Endodermal cell (in vitro differentiated cells): ENCODE measurements at regions not wholly inside any gene's neighbourhood (a gene's known extent, or its start where the extent isn't known, plus 50 kb on each side); places are given as distances from the start of the nearest gene placed in this dataset.
A peak's percentile ranks its signal among the peaks of the same experiment; 100 is the strongest.

ENCODE experiments used
- DNase-seq: peaks from one replicate; pipeline ENCODE4 v3.0.0-alpha.2; 2017
- H3K27ac ChIP-seq: 2 replicates; pipeline ENCODE4 v1.5.1; 2013; ENCODE audit warnings: mild to moderate bottlenecking, low read depth, low read length, moderate library complexity
- H3K27me3 ChIP-seq: 2 replicates; pipeline ENCODE4 v1.6.1; 2013; ENCODE audit warnings: mild to moderate bottlenecking, low read length, moderate library complexity; ENCODE audit not compliant: insufficient read depth, control insufficient read depth, poor library complexity, severe bottlenecking
- H3K36me3 ChIP-seq: 2 replicates; pipeline ENCODE4 v1.7.0; 2013; ENCODE audit warnings: mild to moderate bottlenecking, low read length, moderate library complexity; ENCODE audit not compliant: control insufficient read depth, insufficient read depth
- H3K4me1 ChIP-seq: one replicate; pipeline ENCODE4 v1.7.0; 2013; ENCODE audit warnings: low read length; ENCODE audit not compliant: control insufficient read depth, insufficient read depth
- H3K4me3 ChIP-seq: 2 replicates; pipeline ENCODE4 v1.5.1; 2013; ENCODE audit warnings: mild to moderate bottlenecking, low read length, moderate library complexity
- H3K9ac ChIP-seq: 2 replicates; pipeline ENCODE4 v1.6.1; 2013; ENCODE audit warnings: mild to moderate bottlenecking, low read length, moderate library complexity; ENCODE audit not compliant: poor library complexity, severe bottlenecking; ENCODE audit errors: extremely low read depth
- H3K9me3 ChIP-seq: 2 replicates; pipeline ENCODE4 v1.6.1; 2013; ENCODE audit warnings: mild to moderate bottlenecking, low read length, moderate library complexity; ENCODE audit not compliant: control insufficient read depth
- H3K27ac Mint-ChIP-seq: 2 replicates; pipeline ENCODE4 v1.8.0; 2020; ENCODE audit warnings: mixed read lengths
- H3K27me3 Mint-ChIP-seq: 2 replicates; pipeline ENCODE4 v1.8.0; 2021; ENCODE audit warnings: mild to moderate bottlenecking, mixed read lengths; ENCODE audit not compliant: insufficient read depth
- H3K36me3 Mint-ChIP-seq: 2 replicates; pipeline ENCODE4 v1.8.0; 2020; ENCODE audit warnings: low read depth, mixed read lengths
- H3K4me1 Mint-ChIP-seq: 2 replicates; pipeline ENCODE4 v1.8.0; 2020; ENCODE audit warnings: mixed read lengths
- H3K4me3 Mint-ChIP-seq: 2 replicates; pipeline ENCODE4 v1.8.0; 2020; ENCODE audit warnings: mild to moderate bottlenecking, moderate library complexity, mixed read lengths
- H3K9me3 Mint-ChIP-seq: 2 replicates; pipeline ENCODE4 v1.8.0; 2020; ENCODE audit warnings: mild to moderate bottlenecking, mixed read lengths
- CTCF ChIP-seq: fragments of 200-600 bp; sonication (generic); conservative IDR thresholded peaks from 2 replicates; pipeline ENCODE4 v1.5.0; 2021; ENCODE audit warnings: antibody characterized with exemption, mild to moderate bottlenecking
- WGBS, 2 experiments: methylation state at CpG; one replicate each; pipeline versions ENCODE4 v1.1.5 to v1.1.7; 2013; ENCODE audit warnings: missing lambda C conversion rate in 2 of 2, mixed read lengths in 1 of 2; ENCODE audit not compliant: insufficient coverage in 1 of 2, insufficient read length in 1 of 2; 5-methylcytosine and 5-hydroxymethylcytosine counted together

GRCh38 chr13:54949735-54950134, 1921.1 kb downstream of the OLFM4 start:
- H3K4me1 Mint-ChIP-seq, result peaks cover 9% of the 10 kb centered on the region
- 66 to 85% methylated on average over 3 to 4 of the region's 4 CpGs for WGBS, 2 experiments

GRCh38 chr13:54950546-54950945, 1921.9 kb downstream of the OLFM4 start:
- Mint-ChIP-seq H3K36me3 (peaks cover 6% of the 10 kb centered on the region), H3K27ac (no peak overlapping the region), H3K4me1 (peaks cover 5% of the 10 kb centered on the region), H3K27me3 (no peaks in the 10 kb centered on the region), H3K9me3 (peaks cover 5% of the 10 kb centered on the region), H3K4me3 (no peak overlapping the region)
- no peak overlapping the region for H3K27ac ChIP-seq
- no peak for DNase-seq
- H3K4me3 ChIP-seq, result no peak overlapping the region
- TF ChIP-seq CTCF, result peak; percentile 66
- H3K27me3 ChIP-seq, result no peaks in the 10 kb centered on the region
- no peaks in the 10 kb centered on the region for H3K4me1 ChIP-seq
- no peaks in the 10 kb centered on the region for H3K36me3 ChIP-seq
- WGBS, 2 experiments, result 75 to 85% methylated on average over 1 of the region's 1 CpG
- H3K9me3 ChIP-seq, result no peaks in the 10 kb centered on the region
- no peak overlapping the region for H3K9ac ChIP-seq

More at GRCh38 chr13:54949735-54950134, 1921.1 kb downstream of the OLFM4 start:
- Histone ChIP-seq H3K27ac (no peak overlapping the region), H3K4me3 (no peak overlapping the region), H3K27me3 (no peaks in the 10 kb centered on the region), H3K4me1 (no peaks in the 10 kb centered on the region), H3K9ac (no peak overlapping the region), H3K36me3 (no peaks in the 10 kb centered on the region), H3K9me3 (no peaks in the 10 kb centered on the region)
- Mint-ChIP-seq H3K9me3 (peaks cover 5% of the 10 kb centered on the region), H3K27me3 (no peaks in the 10 kb centered on the region), H3K27ac (no peak overlapping the region), H3K4me3 (no peak overlapping the region), H3K36me3 (peaks cover 6% of the 10 kb centered on the region)
- TF ChIP-seq CTCF, result no peak
- no peak for DNase-seq

GRCh38 chr13:54953786-54954185, 1925.2 kb downstream of the OLFM4 start:
- Mint-ChIP-seq H3K27ac (no peak overlapping the region), H3K4me3 (no peak overlapping the region), H3K9me3 (no peaks in the 10 kb centered on the region), H3K27me3 (peaks cover 4% of the 10 kb centered on the region), H3K4me1 (no peaks in the 10 kb centered on the region), H3K36me3 (no peaks in the 10 kb centered on the region)
- TF ChIP-seq CTCF, result no peak
- Histone ChIP-seq H3K27ac (no peak overlapping the region), H3K4me1 (no peaks in the 10 kb centered on the region), H3K4me3 (no peak overlapping the region), H3K9me3 (no peaks in the 10 kb centered on the region), H3K36me3 (no peaks in the 10 kb centered on the region), H3K9ac (no peak overlapping the region), H3K27me3 (no peaks in the 10 kb centered on the region)
- 89% methylated on average over 1 of the region's 1 CpG; no CpG with 5 or more reads in 1 of the 2 experiments for WGBS, 2 experiments
- DNase-seq, result no peak
